ENCODE measurements at regions not wholly inside any gene's neighbourhood (a gene's known extent, or its start where the extent isn't known, plus 50 kb on each side); places are given as distances from the start of the nearest gene placed in this dataset.

GRCh38 chr20:59382907-59383306, 82.5 kb downstream of the EDN3 start:
- Histone ChIP-seq H3K27me3 (ENCODE audit: control insufficient read depth, insufficient read depth, low read length) (no peaks in the 10 kb centered on the region), H3K9me3 (ENCODE audit: control insufficient read depth, insufficient read depth, low read length) (peaks cover 5% of the 10 kb centered on the region), H3K4me3 (ENCODE audit: low read length) (no peak overlapping the region), H3K36me3 (ENCODE audit: control insufficient read depth, insufficient read depth, low read length) (no peaks in the 10 kb centered on the region), H3K4me1 (ENCODE audit: control insufficient read depth, insufficient read depth, low read length) (peaks cover 7% of the 10 kb centered on the region), H3K27ac (ENCODE audit: low read length) (no peak overlapping the region)
- Mint-ChIP-seq H3K4me1 (peaks cover 0 to 6% of the 10 kb centered on the region in 2 donors), H3K9me3 (no peaks in the 10 kb centered on the region), H3K4me3 (no peak overlapping the region), H3K27me3 (ENCODE audit: low read depth in 2 of 2) (peaks cover 5 to 10% of the 10 kb centered on the region in 2 donors), H3K36me3 (no peaks in the 10 kb centered on the region), H3K27ac (no peak overlapping the region)
- TF ChIP-seq CTCF (IDR thresholded peaks at IDR 0.05) = no peak
- 83% methylated on average over 10 of the region's 10 CpGs for WGBS (ENCODE audit: insufficient coverage)
- DNase-seq (no peak), ATAC-seq (no peak)
- intact Hi-C loops (cut with micrococcal nuclease) = no loop called here

GRCh38 chr20:59385038-59385437, 84.6 kb downstream of the EDN3 start:
- H3K4me1 ChIP-seq (ENCODE audit: control insufficient read depth, insufficient read depth, low read length) = peaks cover 7% of the 10 kb centered on the region
- peaks cover 7% of the 10 kb centered on the region in 2 donors for H3K27me3 Mint-ChIP-seq (ENCODE audit: low read depth in 2 of 2)
- H3K27me3 ChIP-seq (ENCODE audit: control insufficient read depth, insufficient read depth, low read length) = no peaks in the 10 kb centered on the region
- H3K4me3 ChIP-seq (ENCODE audit: low read length) = no peak overlapping the region
- H3K9me3 Mint-ChIP-seq = no peaks in the 10 kb centered on the region
- H3K36me3 ChIP-seq (ENCODE audit: control insufficient read depth, insufficient read depth, low read length) = no peaks in the 10 kb centered on the region
- DNase-seq = peak in 1 of 2 donors; percentile 25
- 59% methylated on average over 3 of the region's 3 CpGs for WGBS (ENCODE audit: insufficient coverage)
- H3K36me3 Mint-ChIP-seq = no peaks in the 10 kb centered on the region
- peaks cover 5% of the 10 kb centered on the region for H3K9me3 ChIP-seq (ENCODE audit: control insufficient read depth, insufficient read depth, low read length)
- ATAC-seq = peak in 1 of 3 donors; percentile 25
- intact Hi-C loops (cut with micrococcal nuclease) = no loop called here
- peak overlapping the region; percentile 37 for H3K27ac ChIP-seq (ENCODE audit: low read length)
- peak overlapping the region; percentile 20 to 66 for H3K27ac Mint-ChIP-seq
- peaks cover 0 to 6% of the 10 kb centered on the region in 2 donors for H3K4me1 Mint-ChIP-seq
- no peak for TF ChIP-seq CTCF (IDR thresholded peaks at IDR 0.05)
- no peak overlapping the region for H3K4me3 Mint-ChIP-seq

- peaks cover 5% of the 10 kb centered on the region for H3K9me3 ChIP-seq (ENCODE audit: control insufficient read depth, insufficient read depth, low read length)
- Mint-ChIP-seq H3K36me3 (no peaks in the 10 kb centered on the region), H3K4me3 (no peak overlapping the region), H3K4me1 (peaks cover 0 to 6% of the 10 kb centered on the region in 2 donors), H3K27ac (peak overlapping the region; percentile 20 to 66), H3K9me3 (no peaks in the 10 kb centered on the region), H3K27me3 (ENCODE audit: low read depth in 2 of 2) (peaks cover 3 to 4% of the 10 kb centered on the region in 2 donors)
- H3K4me1 ChIP-seq (ENCODE audit: control insufficient read depth, insufficient read depth, low read length) = peaks cover 7% of the 10 kb centered on the region
- 7% methylated on average over 5 of the region's 5 CpGs for WGBS (ENCODE audit: insufficient coverage)
- H3K4me3 ChIP-seq (ENCODE audit: low read length) = no peak overlapping the region
- ATAC-seq = peak in 1 of 3 donors; percentile 52
- intact Hi-C loops (cut with micrococcal nuclease) = no loop called here
- H3K36me3 ChIP-seq (ENCODE audit: control insufficient read depth, insufficient read depth, low read length) = no peaks in the 10 kb centered on the region
- H3K27me3 ChIP-seq (ENCODE audit: control insufficient read depth, insufficient read depth, low read length) = no peaks in the 10 kb centered on the region
- no peak for TF ChIP-seq CTCF (IDR thresholded peaks at IDR 0.05)
- H3K27ac ChIP-seq (ENCODE audit: low read length) = no peak overlapping the region
- DNase-seq = peak in 1 of 2 donors; percentile 34
Measured at GRCh38 chr20:59385480-59385879, 85.1 kb downstream of the EDN3 start.

- ATAC-seq (no peak), DNase-seq (no peak)
- WGBS (ENCODE audit: insufficient coverage) = 83% methylated on average over 3 of the region's 3 CpGs
- Histone ChIP-seq H3K4me3 (ENCODE audit: low read length) (no peak overlapping the region), H3K27me3 (ENCODE audit: control insufficient read depth, insufficient read depth, low read length) (no peaks in the 10 kb centered on the region), H3K9me3 (ENCODE audit: control insufficient read depth, insufficient read depth, low read length) (peaks cover 5% of the 10 kb centered on the region), H3K36me3 (ENCODE audit: control insufficient read depth, insufficient read depth, low read length) (no peaks in the 10 kb centered on the region), H3K4me1 (ENCODE audit: control insufficient read depth, insufficient read depth, low read length) (peaks cover 7% of the 10 kb centered on the region), H3K27ac (ENCODE audit: low read length) (no peak overlapping the region)
- Mint-ChIP-seq H3K36me3 (no peaks in the 10 kb centered on the region), H3K27me3 (ENCODE audit: low read depth in 2 of 2) (peaks cover 0 to 4% of the 10 kb centered on the region in 2 donors), H3K27ac (no peak overlapping the region), H3K4me1 (peaks cover 0 to 6% of the 10 kb centered on the region in 2 donors), H3K4me3 (no peak overlapping the region), H3K9me3 (no peaks in the 10 kb centered on the region)
- intact Hi-C loops (cut with micrococcal nuclease) = no loop called here
- TF ChIP-seq CTCF (IDR thresholded peaks at IDR 0.05) = no peak
Measured at GRCh38 chr20:59386809-59387208, 86.4 kb downstream of the EDN3 start.

Data from natural killer cell (primary cell).